ENCODE measurements at regions not wholly inside any gene's neighbourhood (a gene's known extent, or its start where the extent isn't known, plus 50 kb on each side); places are given as distances from the start of the nearest gene placed in this dataset.
A peak's percentile ranks its signal among the peaks of the same experiment; 100 is the strongest.

DNA sequence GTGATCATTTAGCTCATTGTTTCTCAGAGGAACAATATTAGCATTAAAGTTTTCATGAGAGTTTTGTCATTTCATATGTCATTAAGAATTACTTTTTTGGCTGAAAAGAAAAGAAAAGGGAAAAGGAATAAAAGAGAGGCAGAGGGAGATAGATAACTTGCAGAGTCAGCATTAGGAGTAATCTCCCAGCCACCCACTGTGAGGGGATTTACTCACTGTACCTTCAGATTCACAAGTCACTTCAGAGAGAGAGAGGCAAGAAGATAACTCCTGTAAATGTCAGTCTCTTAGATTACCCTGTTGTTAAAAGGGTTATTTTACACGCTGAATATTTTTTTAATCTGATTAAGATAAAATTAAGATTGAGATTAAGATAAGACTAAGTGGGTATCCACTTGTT lies 125.2 kb downstream of the POU4F1 start:
- H3K27ac Mint-ChIP-seq = no peak overlapping the region
- H3K9ac ChIP-seq = no peak overlapping the region
- no peaks in the 10 kb centered on the region for H4K20me1 ChIP-seq (ENCODE audit: low read depth)
- H3K36me3 Mint-ChIP-seq = no peaks in the 10 kb centered on the region
- peak; percentile 65 for DNase-seq (ENCODE audit: low spot score)
- H3K9me3 Mint-ChIP-seq = no peaks in the 10 kb centered on the region
- no peaks in the 10 kb centered on the region for H3K27me3 ChIP-seq
- no peaks in the 10 kb centered on the region for H3K27me3 Mint-ChIP-seq (ENCODE audit: insufficient read depth, low read depth)
- peaks cover 6% of the 10 kb centered on the region for H3K4me1 Mint-ChIP-seq
- no peaks in the 10 kb centered on the region for H3K36me3 ChIP-seq
- H3K27ac ChIP-seq = no peak overlapping the region
- no peak overlapping the region for H3K4me3 Mint-ChIP-seq
- H3K4me2 ChIP-seq = no peak overlapping the region
- no peak overlapping the region for H3K4me3 ChIP-seq
- H3F3A ChIP-seq (ENCODE audit: low read depth) = no peaks in the 10 kb centered on the region
- H2AFZ ChIP-seq (replicated peaks) = no peak overlapping the region
- TF ChIP-seq EZH2 (IDR thresholded peaks at IDR 0.05) = no peak
- no peak for TF ChIP-seq EZH2phosphoT487 (IDR thresholded peaks at IDR 0.05)
- TF ChIP-seq, protein P1, sequence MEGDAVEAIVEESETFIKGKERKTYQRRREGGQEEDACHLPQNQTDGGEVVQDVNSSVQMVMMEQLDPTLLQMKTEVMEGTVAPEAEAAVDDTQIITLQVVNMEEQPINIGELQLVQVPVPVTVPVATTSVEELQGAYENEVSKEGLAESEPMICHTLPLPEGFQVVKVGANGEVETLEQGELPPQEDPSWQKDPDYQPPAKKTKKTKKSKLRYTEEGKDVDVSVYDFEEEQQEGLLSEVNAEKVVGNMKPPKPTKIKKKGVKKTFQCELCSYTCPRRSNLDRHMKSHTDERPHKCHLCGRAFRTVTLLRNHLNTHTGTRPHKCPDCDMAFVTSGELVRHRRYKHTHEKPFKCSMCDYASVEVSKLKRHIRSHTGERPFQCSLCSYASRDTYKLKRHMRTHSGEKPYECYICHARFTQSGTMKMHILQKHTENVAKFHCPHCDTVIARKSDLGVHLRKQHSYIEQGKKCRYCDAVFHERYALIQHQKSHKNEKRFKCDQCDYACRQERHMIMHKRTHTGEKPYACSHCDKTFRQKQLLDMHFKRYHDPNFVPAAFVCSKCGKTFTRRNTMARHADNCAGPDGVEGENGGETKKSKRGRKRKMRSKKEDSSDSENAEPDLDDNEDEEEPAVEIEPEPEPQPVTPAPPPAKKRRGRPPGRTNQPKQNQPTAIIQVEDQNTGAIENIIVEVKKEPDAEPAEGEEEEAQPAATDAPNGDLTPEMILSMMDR (IDR thresholded peaks at IDR 0.05) = no peak
- H3K79me2 ChIP-seq (ENCODE audit: low read depth) = no peaks in the 10 kb centered on the region
- H3K9me3 ChIP-seq (ENCODE audit: low read depth) = no peaks in the 10 kb centered on the region
- H3K4me1 ChIP-seq = peaks cover 9% of the 10 kb centered on the region

DNA sequence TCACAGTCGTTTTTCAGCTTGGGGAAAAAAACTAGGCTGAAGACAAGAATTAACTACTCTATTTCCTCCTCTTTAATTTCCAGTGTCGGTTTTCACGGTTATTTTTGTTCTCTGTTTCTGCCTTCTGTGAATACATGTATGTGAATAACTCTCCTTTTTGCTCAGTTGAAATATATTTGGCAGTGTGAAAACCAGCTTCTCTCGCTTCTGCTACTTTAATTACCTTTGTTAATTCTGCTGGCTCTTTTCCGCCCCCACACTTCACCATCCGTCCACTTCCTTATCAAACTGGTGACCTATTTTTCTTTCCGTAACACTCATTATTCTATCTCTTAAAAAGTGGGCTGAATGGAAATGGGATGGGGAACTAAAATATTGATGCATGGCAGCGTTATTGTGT lies 126.4 kb downstream of the POU4F1 start:
- H3K4me2 ChIP-seq = no peak overlapping the region
- H3K4me3 ChIP-seq = no peak overlapping the region
- no peaks in the 10 kb centered on the region for H4K20me1 ChIP-seq (ENCODE audit: low read depth)
- no peak for DNase-seq (ENCODE audit: low spot score)
- TF ChIP-seq, protein P1 (IDR thresholded peaks at IDR 0.05) = no peak
- TF ChIP-seq EZH2 (IDR thresholded peaks at IDR 0.05) (no peak), EZH2phosphoT487 (IDR thresholded peaks at IDR 0.05) (no peak)
- H3K36me3 ChIP-seq = no peaks in the 10 kb centered on the region
- H2AFZ ChIP-seq (replicated peaks) = no peak overlapping the region
- Mint-ChIP-seq H3K4me1 (peaks cover 6% of the 10 kb centered on the region), H3K4me3 (no peak overlapping the region), H3K27me3 (ENCODE audit: insufficient read depth, low read depth) (no peaks in the 10 kb centered on the region), H3K36me3 (no peaks in the 10 kb centered on the region), H3K9me3 (no peaks in the 10 kb centered on the region), H3K27ac (no peak overlapping the region)
- H3K9ac ChIP-seq = no peak overlapping the region
- no peaks in the 10 kb centered on the region for H3K79me2 ChIP-seq (ENCODE audit: low read depth)
- peaks cover 9% of the 10 kb centered on the region for H3K4me1 ChIP-seq
- no peaks in the 10 kb centered on the region for H3F3A ChIP-seq (ENCODE audit: low read depth)
- no peak overlapping the region for H3K27ac ChIP-seq
- no peaks in the 10 kb centered on the region for H3K9me3 ChIP-seq (ENCODE audit: low read depth)
- no peaks in the 10 kb centered on the region for H3K27me3 ChIP-seq

GRCh38 chr13:78468621-78469020 lies 134.7 kb downstream of the POU4F1 start:
- no peaks in the 10 kb centered on the region for H3K36me3 ChIP-seq
- no peak overlapping the region for H3K4me2 ChIP-seq
- no peaks in the 10 kb centered on the region for H4K20me1 ChIP-seq (ENCODE audit: low read depth)
- DNase-seq (ENCODE audit: low spot score) = no peak
- H3K4me3 ChIP-seq = no peak overlapping the region
- peaks cover 8% of the 10 kb centered on the region for H3K4me1 ChIP-seq
- Mint-ChIP-seq H3K4me3 (no peak overlapping the region), H3K9me3 (no peaks in the 10 kb centered on the region), H3K27ac (no peak overlapping the region), H3K27me3 (ENCODE audit: insufficient read depth, low read depth) (no peaks in the 10 kb centered on the region), H3K4me1 (peaks cover 11% of the 10 kb centered on the region), H3K36me3 (no peaks in the 10 kb centered on the region)
- H3K9me3 ChIP-seq (ENCODE audit: low read depth) = no peaks in the 10 kb centered on the region
- TF ChIP-seq EZH2phosphoT487 (IDR thresholded peaks at IDR 0.05) = no peak
- TF ChIP-seq, protein P1 (IDR thresholded peaks at IDR 0.05) = no peak
- TF ChIP-seq EZH2 (IDR thresholded peaks at IDR 0.05) = no peak
- no peaks in the 10 kb centered on the region for H3K79me2 ChIP-seq (ENCODE audit: low read depth)
- H3K27me3 ChIP-seq = no peaks in the 10 kb centered on the region
- H3K27ac ChIP-seq = no peak overlapping the region
- H3F3A ChIP-seq (ENCODE audit: low read depth) = no peaks in the 10 kb centered on the region
- no peak overlapping the region for H2AFZ ChIP-seq (replicated peaks)
- no peak overlapping the region for H3K9ac ChIP-seq

All from neural progenitor cell (in vitro differentiated cells).